B cell (primary cell): ENCODE measurements at regions not wholly inside any gene's neighbourhood (a gene's known extent, or its start where the extent isn't known, plus 50 kb on each side); places are given as distances from the start of the nearest gene placed in this dataset.

Experiments
- ATAC-seq: fragments of 200-7000 bp; cut with Tn5 transposase; one replicate; pipeline ENCODE4 v1.10.0; 2021; ENCODE audit warnings: low read depth, mild to moderate bottlenecking, moderate number of reproducible peaks, moderate library complexity
- CTCF ChIA-PET: fragments of 350-600 bp; sonication (Branson Sonifier 250); formaldehyde crosslinking; loops from one replicate; lab custom pipeline; 2021; ENCODE audit warnings: antibody characterized with exemption, inconsistent platforms; lab: Charles Lee
- POLR2A ChIA-PET: fragments of 350-600 bp; sonication (Branson Sonifier 250); formaldehyde crosslinking; loops from one replicate; lab custom pipeline; 2021; ENCODE audit warnings: antibody characterized with exemption; lab: Charles Lee
- DNase-seq: peaks from one replicate; pipeline ENCODE4 v3.0.0; 2013
- H2AFZ ChIP-seq: 2 replicates; pipeline ENCODE4 v1.6.1; 2012; ENCODE audit warnings: mild to moderate bottlenecking, low read depth, low read length; ENCODE audit not compliant: insufficient read depth, poor library complexity, severe bottlenecking
- H3K27ac ChIP-seq, 2 donors: 1 replicate in 1 of 2; 2 replicates in 1 of 2; pipeline ENCODE4 v1.5.1; 2012 to 2013; ENCODE audit warnings: low read length in 2 of 2, mild to moderate bottlenecking in 2 of 2, moderate library complexity in 1 of 2
- H3K27me3 ChIP-seq, 4 experiments: fragments of 200-600 bp in 1 of 4; sonication (generic) in 1 of 4; replicated peaks in 1 of 4; 1 replicate in 2 of 4; 2 replicates in 2 of 4; pipeline versions ENCODE4 v1.6.1 to v1.7.0; 2013 to 2016; ENCODE audit warnings: low read length in 3 of 4, mild to moderate bottlenecking in 2 of 4, mixed read lengths in 1 of 4, moderate library complexity in 1 of 4; ENCODE audit not compliant: insufficient read depth in 4 of 4, control insufficient read depth in 3 of 4; ENCODE audit errors: control extremely low read depth in 1 of 4
- H3K36me3 ChIP-seq, 2 experiments: replicated peaks in 1 of 2; 1 replicate in 1 of 2; 2 replicates in 1 of 2; pipeline versions ENCODE4 v1.6.1 to v1.7.1; 2013; ENCODE audit warnings: low read length in 1 of 2; ENCODE audit not compliant: insufficient read depth in 2 of 2, control insufficient read depth in 1 of 2; ENCODE audit errors: control extremely low read depth in 1 of 2, extremely low read depth in 1 of 2
- H3K4me1 ChIP-seq, 2 donors: fragments of 200-600 bp in 1 of 2; sonication (generic) in 1 of 2; 1 replicate in 1 of 2; 2 replicates in 1 of 2; pipeline versions ENCODE4 v1.5.1 to v1.6.1; 2013 to 2017; ENCODE audit warnings: low read length in 2 of 2; ENCODE audit not compliant: control insufficient read depth in 2 of 2, insufficient read depth in 2 of 2
- H3K4me2 ChIP-seq: replicated peaks from 2 replicates; pipeline ENCODE3; 2012; ENCODE audit warnings: mild to moderate bottlenecking, low read depth, low read length; ENCODE audit not compliant: poor library complexity, severe bottlenecking
- H3K4me3 ChIP-seq, 5 experiments: fragments of 200-600 bp in 1 of 5; sonication (generic) in 1 of 5; 1 replicate in 3 of 5; 2 replicates in 2 of 5; pipeline versions ENCODE4 v1.5.1 to v1.7.0; 2011 to 2016; ENCODE audit warnings: low read length in 4 of 5, mild to moderate bottlenecking in 4 of 5, low read depth in 2 of 5, control low read depth in 1 of 5, moderate library complexity in 1 of 5; ENCODE audit not compliant: insufficient read depth in 1 of 5; ENCODE audit errors: control extremely low read depth in 1 of 5, extremely low read depth in 1 of 5
- H3K79me2 ChIP-seq: fragments of 200-600 bp; sonication (generic); one replicate; pipeline ENCODE4 v1.6.0; 2016; ENCODE audit warnings: low read length; ENCODE audit not compliant: control insufficient read depth, insufficient read depth
- H3K9ac ChIP-seq: fragments of 200-600 bp; sonication (generic); 2 replicates; pipeline ENCODE4 v1.6.1; 2017; ENCODE audit warnings: mild to moderate bottlenecking, low read length, moderate library complexity
- H3K9me3 ChIP-seq, 3 donors: one replicate each; pipeline versions ENCODE4 v1.6.1 to v1.7.1; 2013; ENCODE audit warnings: low read length in 2 of 3; ENCODE audit not compliant: control insufficient read depth in 2 of 3, insufficient read depth in 1 of 3; ENCODE audit errors: control extremely low read depth in 1 of 3
- H4K20me1 ChIP-seq: 2 replicates; pipeline ENCODE4 v1.6.0; 2012; ENCODE audit warnings: mild to moderate bottlenecking, low read length; ENCODE audit not compliant: insufficient read depth, control insufficient read depth, poor library complexity, severe bottlenecking
- H3K27ac Mint-ChIP-seq: one replicate; pipeline ENCODE4 v1.8.0; 2021; ENCODE audit warnings: mixed read lengths
- H3K27me3 Mint-ChIP-seq: one replicate; pipeline ENCODE4 v1.8.0; 2021; ENCODE audit warnings: mixed read lengths
- H3K4me1 Mint-ChIP-seq: one replicate; pipeline ENCODE4 v1.8.0; 2021; ENCODE audit warnings: mixed read lengths
- H3K4me3 Mint-ChIP-seq: one replicate; pipeline ENCODE4 v1.8.0; 2021; ENCODE audit warnings: mixed read lengths
- H3K9me3 Mint-ChIP-seq: one replicate; pipeline ENCODE4 v1.8.0; 2022; ENCODE audit warnings: mixed read lengths; ENCODE audit not compliant: insufficient read depth
- CTCF ChIP-seq: fragments of 200-600 bp; IDR thresholded peaks from one replicate; pipeline ENCODE4 v1.8.0; 2022; ENCODE audit warnings: antibody characterized with exemption, mild to moderate bottlenecking
- EZH2 ChIP-seq: IDR thresholded peaks from 2 replicates; pipeline ENCODE4 v1.6.1; 2012; ENCODE audit warnings: borderline replicate concordance, low read depth, mild to moderate bottlenecking, moderate library complexity, low read length; ENCODE audit not compliant: insufficient read depth, poor library complexity, severe bottlenecking
- WGBS: methylation state at CpG from one replicate; pipeline ENCODE4 v1.1.5; 2013; ENCODE audit warnings: missing lambda C conversion rate; ENCODE audit not compliant: insufficient coverage; 5-methylcytosine and 5-hydroxymethylcytosine counted together
- intact Hi-C: fragments of 100-400 bp; cut with micrococcal nuclease; formaldehyde crosslinking; loops from one replicate; pipeline ENCODE4 v1.10.0; 2022

- no peaks in the 10 kb centered on the region for H3K27me3 Mint-ChIP-seq
- Histone ChIP-seq H3K36me3 (no peaks in the 10 kb centered on the region), H3K27ac (no peak overlapping the region), H3K4me2 (no peak overlapping the region), H3K9me3 (peaks cover 0 to 9% (median 0%) of the 10 kb centered on the region in 3 donors), H3K4me1 (no peaks in the 10 kb centered on the region), H3K9ac (no peak overlapping the region), H2AFZ (no peak overlapping the region), H3K4me3 (no peak overlapping the region), H3K27me3 (no peaks in the 10 kb centered on the region), H4K20me1 (no peaks in the 10 kb centered on the region), H3K79me2 (no peaks in the 10 kb centered on the region)
- H3K27ac Mint-ChIP-seq: no peak overlapping the region
- DNase-seq (no peak), ATAC-seq (no peak)
- H3K9me3 Mint-ChIP-seq: peaks cover 4% of the 10 kb centered on the region
- H3K4me3 Mint-ChIP-seq: no peak overlapping the region
- no peaks in the 10 kb centered on the region for H3K4me1 Mint-ChIP-seq
- intact Hi-C loops: no loop called here
- POLR2A ChIA-PET: no interaction called here
- CTCF ChIA-PET: no interaction called here
- TF ChIP-seq CTCF (no peak), EZH2 (no peak)
- no CpG with 5 or more reads among the region's 7 CpGs for WGBS
Observed at GRCh38 chr4:18343581-18343980, 322.0 kb upstream of the LCORL start.

GRCh38 chr4:18342847-18343246 is 321.3 kb upstream of the LCORL start:
- no peaks in the 10 kb centered on the region for H3K36me3 ChIP-seq
- H3K9ac ChIP-seq: no peak overlapping the region
- DNase-seq (no peak), ATAC-seq (no peak)
- H3K27ac ChIP-seq: no peak overlapping the region
- TF ChIP-seq CTCF: no peak
- TF ChIP-seq EZH2: no peak
- no peaks in the 10 kb centered on the region for H3K4me1 Mint-ChIP-seq
- H2AFZ ChIP-seq: no peak overlapping the region
- H3K9me3 Mint-ChIP-seq: peaks cover 4% of the 10 kb centered on the region
- no peaks in the 10 kb centered on the region for H3K27me3 ChIP-seq
- H4K20me1 ChIP-seq: no peaks in the 10 kb centered on the region
- H3K27ac Mint-ChIP-seq: no peak overlapping the region
- H3K4me1 ChIP-seq: no peaks in the 10 kb centered on the region
- intact Hi-C loops: no loop called here
- H3K27me3 Mint-ChIP-seq: no peaks in the 10 kb centered on the region
- H3K4me2 ChIP-seq: no peak overlapping the region
- POLR2A ChIA-PET: no interaction called here
- CTCF ChIA-PET: no interaction called here
- no peak overlapping the region for H3K4me3 ChIP-seq
- H3K4me3 Mint-ChIP-seq: no peak overlapping the region
- H3K79me2 ChIP-seq: no peaks in the 10 kb centered on the region
- WGBS: 98% methylated on average over 3 of the region's 4 CpGs
- peaks cover 0 to 9% (median 0%) of the 10 kb centered on the region in 3 donors for H3K9me3 ChIP-seq
